ENCODE measurements at regions not wholly inside any gene's neighbourhood (a gene's known extent, or its start where the extent isn't known, plus 50 kb on each side); places are given as distances from the start of the nearest gene placed in this dataset.

GRCh38 chr5:8981496-8981895 is 564.4 kb downstream of the SEMA5A start:
- H3K36me3 ChIP-seq: no peaks in the 10 kb centered on the region

GRCh38 chr5:8984386-8984785 is 561.5 kb downstream of the SEMA5A start:
- Histone ChIP-seq H3K27me3 (no peaks in the 10 kb centered on the region), H3K9me3 (no peaks in the 10 kb centered on the region), H3K4me1 (no peaks in the 10 kb centered on the region), H3K36me3 (no peaks in the 10 kb centered on the region), H3K27ac (no peak overlapping the region), H3K4me3 (no peak overlapping the region)
- no peak for TF ChIP-seq CTCF (IDR thresholded peaks at IDR 0.05)
- DNase-seq (ENCODE audit: low spot score): no peak

More at GRCh38 chr5:8981496-8981895, 564.4 kb downstream of the SEMA5A start:
- Histone ChIP-seq H3K27me3 (no peaks in the 10 kb centered on the region), H3K4me3 (no peak overlapping the region), H3K27ac (no peak overlapping the region), H3K9me3 (no peaks in the 10 kb centered on the region), H3K4me1 (no peaks in the 10 kb centered on the region)
- no peak for DNase-seq (ENCODE audit: low spot score)
- no peak for TF ChIP-seq CTCF (IDR thresholded peaks at IDR 0.05)

MicroRNA genes in the stretch of these regions (microRNA counts, 767-probe panel; counts per million panel counts)
- microRNA hsa-miR-4458: 0 to 1,558 counts per million in 2 donors
